ENCODE measurements at regions not wholly inside any gene's neighbourhood (a gene's known extent, or its start where the extent isn't known, plus 50 kb on each side); places are given as distances from the start of the nearest gene placed in this dataset.

GRCh38 chr6:40966860-40967259 lies 72.2 kb downstream of the UNC5CL start:
- H2BK20ac ChIP-seq (ENCODE audit: low read length): no peak overlapping the region
- ChIA-PET CTCF (ENCODE audit: partially characterized antibody) (interaction anchor here (1.0 to 1.2 kb wide), 2 partner anchors 14 to 61 kb away, joined by 4 read pairs; no protein-coding TSS in a partner anchor), POLR2A (ENCODE audit: partially characterized antibody) (interaction anchor here (1.1 kb wide), 1 partner anchor 30 kb away, joined by 4 read pairs; no protein-coding TSS in a partner anchor)
- no peak overlapping the region for H2AK5ac ChIP-seq (ENCODE audit: low read depth, low read length)
- no peak overlapping the region for H3K23ac ChIP-seq (ENCODE audit: insufficient read length)
- no peaks in the 10 kb centered on the region for H3K36me3 ChIP-seq (ENCODE audit: control insufficient read depth in 2 of 4, insufficient read depth in 4 of 4, low read length in 3 of 4)
- H3K9me3 ChIP-seq (ENCODE audit: insufficient read depth in 2 of 2, low read depth in 1 of 2, low read length in 1 of 2): no peaks in the 10 kb centered on the region
- H3K14ac ChIP-seq (ENCODE audit: insufficient read length): no peak overlapping the region
- no peak overlapping the region for H2BK120ac ChIP-seq (replicated peaks; ENCODE audit: low read depth, low read length)
- no peak overlapping the region for H4K8ac ChIP-seq (ENCODE audit: extremely low read depth, insufficient read depth, low read length)
- H3K27me3 ChIP-seq (replicated peaks in 1 of 4; ENCODE audit: control insufficient read depth in 3 of 4, extremely low read depth in 1 of 4, insufficient read depth in 3 of 4, low read length in 3 of 4): no peaks in the 10 kb centered on the region
- no peak for FAIRE-seq
- H3K4me1 ChIP-seq (replicated peaks in 1 of 4; ENCODE audit: control insufficient read depth in 3 of 4, insufficient read depth in 4 of 4, low read length in 3 of 4): peaks cover 0 to 3% (median 0%) of the 10 kb centered on the region in 4 experiments; a peak in 1 of 7 replicates
- H2AFZ ChIP-seq (ENCODE audit: low read length): no peak overlapping the region
- no peaks in the 10 kb centered on the region for H3K23me2 ChIP-seq (ENCODE audit: low read depth, low read length)
- no peak overlapping the region for H3K4me2 ChIP-seq (ENCODE audit: insufficient read depth in 1 of 2, low read depth in 2 of 2, low read length in 2 of 2)
- 97% methylated on average over 4 of the region's 4 CpGs; no CpG with 5 or more reads in 1 of the 2 experiments for WGBS, 2 experiments (ENCODE audit: extremely low coverage in 1 of 2, insufficient coverage in 1 of 2, insufficient read length in 1 of 2, insufficient replicate concordance in 2 of 2, low coverage in 1 of 2, low lambda C conversion rate in 2 of 2, missing lambda C conversion rate in 1 of 2)
- H3K9ac ChIP-seq (replicated peaks in 1 of 4; ENCODE audit: extremely low read depth in 1 of 4, low read depth in 3 of 4, low read length in 3 of 4): no peak overlapping the region
- H3K4ac ChIP-seq (replicated peaks; ENCODE audit: insufficient read length, low read depth, low read length): no peak overlapping the region
- H3K79me2 ChIP-seq (ENCODE audit: control insufficient read depth in 1 of 2, insufficient read depth in 2 of 2, low read length in 2 of 2): no peaks in the 10 kb centered on the region
- no peak overlapping the region for H3K18ac ChIP-seq (ENCODE audit: extremely low read depth, low read length)
- no peak overlapping the region for H2BK5ac ChIP-seq (ENCODE audit: low read depth, low read length)
- H3K27ac ChIP-seq (ENCODE audit: low read depth, low read length): no peak overlapping the region
- TF ChIP-seq MAFK (IDR thresholded peaks at IDR 0.05; ENCODE audit: low read depth, low read length): no peak
- TF ChIP-seq YY1 (IDR thresholded peaks at IDR 0.05; ENCODE audit: low read depth, low read length): no peak
- TF ChIP-seq SIRT6 (IDR thresholded peaks at IDR 0.05; ENCODE audit: low read length): no peak
- no peak for TF ChIP-seq JUN (IDR thresholded peaks at IDR 0.05; ENCODE audit: low read depth, low read length)
- TF ChIP-seq PHF8 (conservative IDR thresholded peaks at IDR 0.05; ENCODE audit: low read depth, low read length): no peak
- no peak for TF ChIP-seq SP1 (IDR thresholded peaks at IDR 0.05; ENCODE audit: low read depth, low read length)
- TF ChIP-seq CREB1 (IDR thresholded peaks at IDR 0.05): no peak
- no peak for TF ChIP-seq KDM1A (IDR thresholded peaks at IDR 0.05; ENCODE audit: borderline replicate concordance, low read length)
- no peak for TF ChIP-seq EZH2 (IDR thresholded peaks at IDR 0.05; ENCODE audit: low read depth, low read length, severe bottlenecking)
- no peak overlapping the region for H3K4me3 ChIP-seq (ENCODE audit: extremely low read depth in 1 of 4, insufficient read depth in 2 of 4, low read depth in 3 of 4, low read length in 4 of 4)
- H4K91ac ChIP-seq (replicated peaks; ENCODE audit: insufficient read length, low read length): no peak overlapping the region
- H4K5ac ChIP-seq (ENCODE audit: insufficient read length, low read depth, low read length): no peak overlapping the region
- no peak overlapping the region for H2BK15ac ChIP-seq (ENCODE audit: low read length)
- no peak overlapping the region for H3K56ac ChIP-seq (replicated peaks; ENCODE audit: insufficient read length, low read depth, low read length)
- DNase-seq (ENCODE audit: low read depth in 1 of 2, low spot score in 2 of 2): no peak
- H4K20me1 ChIP-seq (replicated peaks in 1 of 2; ENCODE audit: control insufficient read depth in 1 of 2, insufficient read depth in 2 of 2, low read length in 2 of 2): no peaks in the 10 kb centered on the region
- no peak overlapping the region for H2BK12ac ChIP-seq (ENCODE audit: low read depth, low read length)
- no peaks in the 10 kb centered on the region for H3K79me1 ChIP-seq (ENCODE audit: low read depth, low read length)
